ENCODE measurements at regions not wholly inside any gene's neighbourhood (a gene's known extent, or its start where the extent isn't known, plus 50 kb on each side); places are given as distances from the start of the nearest gene placed in this dataset.

DNA sequence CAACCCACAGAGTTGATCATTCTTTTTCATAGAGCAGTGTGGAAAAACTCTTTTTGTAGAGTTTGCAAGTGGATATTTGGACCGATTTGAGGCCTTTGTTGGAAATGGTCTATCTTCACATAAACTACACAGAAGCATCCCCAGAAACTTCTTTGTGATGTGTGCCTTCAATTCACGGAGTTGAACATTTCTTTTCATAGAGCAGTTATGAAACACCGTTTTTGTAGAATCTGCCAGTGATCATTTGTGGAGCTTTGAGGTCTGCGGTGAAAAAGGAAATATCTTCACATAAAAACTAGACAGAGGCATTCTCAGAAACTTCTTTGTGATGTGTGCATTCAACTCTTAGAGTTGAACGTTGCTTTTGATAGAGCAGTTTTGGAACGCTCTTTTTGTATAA, 618.4 kb upstream of the ZNF337 start:
- TF ChIP-seq, protein P1, sequence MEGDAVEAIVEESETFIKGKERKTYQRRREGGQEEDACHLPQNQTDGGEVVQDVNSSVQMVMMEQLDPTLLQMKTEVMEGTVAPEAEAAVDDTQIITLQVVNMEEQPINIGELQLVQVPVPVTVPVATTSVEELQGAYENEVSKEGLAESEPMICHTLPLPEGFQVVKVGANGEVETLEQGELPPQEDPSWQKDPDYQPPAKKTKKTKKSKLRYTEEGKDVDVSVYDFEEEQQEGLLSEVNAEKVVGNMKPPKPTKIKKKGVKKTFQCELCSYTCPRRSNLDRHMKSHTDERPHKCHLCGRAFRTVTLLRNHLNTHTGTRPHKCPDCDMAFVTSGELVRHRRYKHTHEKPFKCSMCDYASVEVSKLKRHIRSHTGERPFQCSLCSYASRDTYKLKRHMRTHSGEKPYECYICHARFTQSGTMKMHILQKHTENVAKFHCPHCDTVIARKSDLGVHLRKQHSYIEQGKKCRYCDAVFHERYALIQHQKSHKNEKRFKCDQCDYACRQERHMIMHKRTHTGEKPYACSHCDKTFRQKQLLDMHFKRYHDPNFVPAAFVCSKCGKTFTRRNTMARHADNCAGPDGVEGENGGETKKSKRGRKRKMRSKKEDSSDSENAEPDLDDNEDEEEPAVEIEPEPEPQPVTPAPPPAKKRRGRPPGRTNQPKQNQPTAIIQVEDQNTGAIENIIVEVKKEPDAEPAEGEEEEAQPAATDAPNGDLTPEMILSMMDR (IDR thresholded peaks at IDR 0.05; ENCODE audit: low read depth, low read length) = no peak
- TF ChIP-seq EZH2phosphoT487 (IDR thresholded peaks at IDR 0.05; ENCODE audit: low read depth) = no peak

Measured in OCI-LY3 (cell line).